Esophagus squamous epithelium (tissue), 4 donors: ENCODE measurements at regions not wholly inside any gene's neighbourhood (a gene's known extent, or its start where the extent isn't known, plus 50 kb on each side); places are given as distances from the start of the nearest gene placed in this dataset.

Experiments
- POLR2A ChIP-seq, 4 donors: fragments of 450-650 bp; IDR thresholded peaks; one replicate each; pipeline ENCODE4 v1.6.1; 2017; ENCODE audit warnings: antibody characterized with exemption in 4 of 4, mild to moderate bottlenecking in 4 of 4, moderate library complexity in 3 of 4
- TF ChIP-seq, protein P1 (sequence below), 6 experiments: fragments of 450-650 bp in 4 of 6; fragments of 200-600 bp in 2 of 6; sonication (generic) in 2 of 6; IDR thresholded peaks; one replicate each; pipeline ENCODE4 v1.5.1; 2016 to 2019; ENCODE audit warnings: antibody characterized with exemption in 6 of 6, mild to moderate bottlenecking in 4 of 6, moderate library complexity in 4 of 6

DNA sequence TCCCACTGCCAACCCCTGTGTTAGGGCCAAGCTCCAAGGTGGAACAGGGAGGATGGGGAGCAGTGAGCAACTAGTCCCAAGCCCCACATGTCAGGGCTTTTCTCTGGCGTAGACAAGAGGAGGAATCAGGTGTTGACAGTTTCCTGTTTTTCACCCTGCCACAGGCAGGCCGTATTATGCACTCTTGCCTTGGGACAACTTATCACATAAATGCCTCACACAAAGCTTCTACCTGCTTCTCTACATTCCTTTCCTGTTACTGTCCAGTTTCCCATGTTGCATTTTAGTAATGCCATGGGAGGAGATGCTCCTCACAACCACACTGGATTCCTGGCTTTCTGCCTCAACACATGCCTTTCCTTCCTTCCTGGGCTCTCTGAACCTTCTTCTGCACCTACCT is 381.2 kb upstream of the ATP11B start:
- no peak for TF ChIP-seq POLR2A (IDR thresholded peaks at IDR 0.05)
- TF ChIP-seq, protein P1, sequence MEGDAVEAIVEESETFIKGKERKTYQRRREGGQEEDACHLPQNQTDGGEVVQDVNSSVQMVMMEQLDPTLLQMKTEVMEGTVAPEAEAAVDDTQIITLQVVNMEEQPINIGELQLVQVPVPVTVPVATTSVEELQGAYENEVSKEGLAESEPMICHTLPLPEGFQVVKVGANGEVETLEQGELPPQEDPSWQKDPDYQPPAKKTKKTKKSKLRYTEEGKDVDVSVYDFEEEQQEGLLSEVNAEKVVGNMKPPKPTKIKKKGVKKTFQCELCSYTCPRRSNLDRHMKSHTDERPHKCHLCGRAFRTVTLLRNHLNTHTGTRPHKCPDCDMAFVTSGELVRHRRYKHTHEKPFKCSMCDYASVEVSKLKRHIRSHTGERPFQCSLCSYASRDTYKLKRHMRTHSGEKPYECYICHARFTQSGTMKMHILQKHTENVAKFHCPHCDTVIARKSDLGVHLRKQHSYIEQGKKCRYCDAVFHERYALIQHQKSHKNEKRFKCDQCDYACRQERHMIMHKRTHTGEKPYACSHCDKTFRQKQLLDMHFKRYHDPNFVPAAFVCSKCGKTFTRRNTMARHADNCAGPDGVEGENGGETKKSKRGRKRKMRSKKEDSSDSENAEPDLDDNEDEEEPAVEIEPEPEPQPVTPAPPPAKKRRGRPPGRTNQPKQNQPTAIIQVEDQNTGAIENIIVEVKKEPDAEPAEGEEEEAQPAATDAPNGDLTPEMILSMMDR (IDR thresholded peaks at IDR 0.05): no peak
